EH (cell line): ENCODE measurements at regions not wholly inside any gene's neighbourhood (a gene's known extent, or its start where the extent isn't known, plus 50 kb on each side); places are given as distances from the start of the nearest gene placed in this dataset.
"Not testable (repeated sequence)": the region's sequence is repeated elsewhere in the genome, so short reads cannot be mapped to it uniquely, and the experiment has no call there.

Experiments
- DNase-seq: peaks from one replicate; pipeline ENCODE4 v3.0.0-alpha.2; 2015; ENCODE audit warnings: low read depth

- no peak for DNase-seq
Measured at GRCh38 chr11:44452827-44453572, 112.5 kb upstream of the CD82 start.

DNA sequence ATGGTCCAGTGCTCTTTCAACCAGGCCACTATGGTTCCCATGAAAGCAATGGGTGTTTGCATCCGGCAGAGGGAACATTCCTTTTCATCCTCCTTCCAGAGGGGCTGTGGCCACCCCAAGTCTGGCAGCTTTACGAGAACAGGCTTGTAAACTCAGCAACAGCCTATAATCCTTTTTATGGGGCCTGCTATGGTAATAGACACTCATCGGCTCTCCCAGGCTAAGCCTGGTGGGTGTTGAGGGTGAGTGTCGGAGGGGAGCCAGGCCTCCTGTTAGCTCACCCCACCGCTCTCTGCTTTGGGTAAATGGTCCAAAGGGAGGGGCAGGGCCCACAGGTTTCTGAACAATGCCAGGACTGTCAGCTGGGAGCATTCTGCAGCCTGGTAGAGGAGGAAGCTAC, 111.6 kb upstream of the CD82 start:
- no peak for DNase-seq

DNA sequence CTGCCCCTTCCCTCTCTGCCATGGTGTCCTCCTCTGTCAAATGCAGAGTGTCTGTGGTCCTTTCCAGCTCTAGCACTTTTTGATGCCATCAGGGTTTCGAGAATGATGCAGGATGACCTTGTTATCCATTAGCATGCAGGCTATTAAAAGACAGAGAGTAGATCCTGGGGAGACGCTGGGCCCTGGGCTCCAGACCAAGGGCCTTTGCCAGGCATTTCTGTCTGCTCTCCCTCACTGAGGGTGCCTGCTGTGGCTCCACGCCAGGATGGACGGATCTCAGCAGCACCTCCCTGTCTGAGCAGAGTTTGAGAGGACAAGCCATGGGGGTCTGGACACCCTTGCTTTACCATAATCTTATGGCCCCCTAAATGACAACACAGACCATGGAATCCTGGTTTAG, 110.8 kb upstream of the CD82 start:
- no peak for DNase-seq

DNA sequence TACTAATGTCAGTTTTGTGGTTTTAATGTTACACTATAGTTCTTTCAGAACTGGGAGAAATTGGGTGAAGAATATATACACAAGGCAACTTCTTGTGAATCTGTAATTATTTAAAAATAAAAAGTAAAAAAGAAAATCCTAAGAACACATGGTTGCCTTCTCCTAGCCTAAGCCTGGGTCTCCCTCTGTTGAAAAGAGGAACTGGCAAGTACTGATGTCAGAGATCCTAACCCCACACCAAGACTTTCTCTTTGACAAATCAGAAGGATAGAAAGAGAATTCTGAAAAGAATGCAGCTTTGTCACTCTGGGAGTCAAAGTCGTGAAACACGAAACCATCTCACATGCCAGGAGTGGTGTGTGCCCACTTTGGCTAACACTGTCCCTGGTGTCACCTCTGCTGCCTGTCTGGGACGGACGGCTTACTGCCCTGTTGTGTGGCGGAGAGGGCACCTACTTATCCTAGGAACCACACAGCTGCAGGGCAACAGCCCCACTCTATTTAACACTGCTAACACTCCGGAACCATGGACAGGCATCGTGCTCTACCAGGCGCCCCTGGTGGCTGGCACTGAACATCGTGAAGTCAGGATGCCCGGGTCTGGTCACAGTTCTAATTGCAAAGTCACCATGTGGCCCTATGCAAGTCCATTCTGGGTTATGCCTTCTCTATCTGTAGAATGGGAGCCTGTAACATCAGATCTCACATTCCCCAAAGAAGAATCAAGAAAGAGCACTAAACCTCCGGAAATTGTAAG, 108.7 kb upstream of the CD82 start:
- no peak for DNase-seq

DNA sequence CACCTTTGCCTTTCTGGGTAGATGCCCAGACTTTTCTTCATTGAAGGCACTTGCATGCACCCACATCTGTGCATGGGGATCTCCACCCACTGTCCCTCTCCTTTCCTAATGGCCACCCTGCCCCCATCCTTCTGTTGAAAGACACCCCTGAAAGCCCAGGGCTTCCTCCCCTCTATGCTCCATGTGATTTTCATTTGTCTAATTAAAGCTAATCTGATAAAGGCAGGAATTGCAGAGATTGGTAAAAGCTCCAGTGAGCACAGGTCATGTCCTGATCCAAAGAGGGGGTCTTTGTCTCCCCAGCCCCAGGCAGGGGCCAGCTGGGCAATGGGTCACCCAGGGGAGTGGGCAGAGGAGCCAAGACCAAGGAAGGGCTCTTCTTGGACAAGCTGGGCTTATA, 107.6 kb upstream of the CD82 start:
- DNase-seq: no peak

GRCh38 chr11:44463751-44464150, 101.7 kb upstream of the CD82 start:
- no peak for DNase-seq

DNA sequence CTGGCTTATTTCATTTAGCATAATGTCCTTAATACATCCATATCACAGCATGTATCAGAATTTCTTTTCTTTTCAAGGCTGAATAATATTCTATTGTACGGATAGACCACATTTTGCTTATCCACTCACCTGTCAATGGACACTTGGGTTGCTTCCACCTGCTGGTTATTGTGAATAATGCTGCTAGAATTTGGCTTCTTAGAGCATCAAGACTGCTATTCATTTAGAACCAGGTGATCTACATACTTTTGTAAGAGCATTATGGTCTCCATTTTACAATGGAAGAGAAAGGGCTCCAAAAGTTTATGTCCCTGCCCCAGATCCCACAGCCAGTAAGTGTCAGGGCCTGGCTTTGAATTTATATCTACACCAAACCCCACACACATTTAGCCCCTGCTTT, 100.7 kb upstream of the CD82 start:
- DNase-seq: no peak

GRCh38 chr11:44466531-44467205, 98.8 kb upstream of the CD82 start:
- DNase-seq: no peak

GRCh38 chr11:44467413-44467812, 98.0 kb upstream of the CD82 start:
- DNase-seq: no peak

- no peak for DNase-seq
Measured at GRCh38 chr11:44467931-44468330, 97.5 kb upstream of the CD82 start.

DNA sequence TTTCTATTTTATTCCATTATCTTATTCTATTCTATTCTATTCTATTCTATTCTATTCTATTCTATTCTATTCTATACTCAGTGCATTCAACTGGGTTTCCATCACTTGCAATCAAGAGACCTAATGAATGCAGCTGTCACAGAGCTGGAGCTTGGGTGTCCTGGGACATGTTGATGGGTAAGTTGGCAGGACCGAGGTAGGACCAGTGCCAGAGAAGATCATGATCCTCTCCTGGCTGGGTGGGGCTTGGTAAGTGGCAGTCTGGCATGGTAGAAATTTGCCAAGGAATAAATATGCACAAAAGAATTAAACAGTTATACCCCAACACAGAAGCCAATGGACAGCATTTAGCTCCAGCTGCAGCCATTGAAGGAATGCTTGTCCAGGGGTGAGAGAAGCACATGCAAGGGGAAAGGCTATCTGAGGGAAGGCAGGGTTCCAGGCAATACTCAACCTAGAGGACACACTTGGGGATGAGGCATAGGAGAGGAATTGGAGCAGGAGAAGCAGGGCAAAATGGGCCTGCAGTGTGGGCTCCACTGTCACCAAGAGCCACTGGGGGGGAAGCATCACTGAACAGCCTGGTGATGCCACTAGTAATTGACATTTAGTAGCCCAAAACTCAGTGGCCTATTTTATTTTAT, 97.0 kb upstream of the CD82 start:
- no peak for DNase-seq

GRCh38 chr11:44469412-44469811, 96.1 kb upstream of the CD82 start:
- DNase-seq: no peak

DNA sequence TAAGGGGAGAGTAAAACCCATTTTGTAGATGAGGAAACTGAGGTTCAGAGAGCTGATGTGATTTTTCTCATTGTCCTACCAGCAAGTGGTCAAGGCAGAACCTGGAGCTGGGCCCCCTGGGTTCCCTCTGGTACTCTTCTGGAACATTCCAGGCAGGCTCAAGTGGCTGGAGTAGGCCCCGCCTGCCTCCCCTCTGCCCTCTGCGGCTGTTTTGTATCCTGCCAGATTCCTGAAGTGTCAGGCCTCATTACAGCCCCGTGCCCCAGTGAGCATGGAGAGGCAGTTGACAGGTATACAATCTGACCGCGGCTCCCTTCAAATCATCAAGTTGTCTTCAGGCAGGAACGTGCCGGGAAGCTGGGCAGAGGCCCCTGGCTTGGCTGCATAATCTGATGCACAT, 94.6 kb upstream of the CD82 start:
- DNase-seq: peak; percentile 42

- no peak for DNase-seq
Measured at GRCh38 chr11:44471603-44472002, 93.9 kb upstream of the CD82 start.

- DNase-seq: no peak
Measured at GRCh38 chr11:44472916-44473315, 92.5 kb upstream of the CD82 start.

DNA sequence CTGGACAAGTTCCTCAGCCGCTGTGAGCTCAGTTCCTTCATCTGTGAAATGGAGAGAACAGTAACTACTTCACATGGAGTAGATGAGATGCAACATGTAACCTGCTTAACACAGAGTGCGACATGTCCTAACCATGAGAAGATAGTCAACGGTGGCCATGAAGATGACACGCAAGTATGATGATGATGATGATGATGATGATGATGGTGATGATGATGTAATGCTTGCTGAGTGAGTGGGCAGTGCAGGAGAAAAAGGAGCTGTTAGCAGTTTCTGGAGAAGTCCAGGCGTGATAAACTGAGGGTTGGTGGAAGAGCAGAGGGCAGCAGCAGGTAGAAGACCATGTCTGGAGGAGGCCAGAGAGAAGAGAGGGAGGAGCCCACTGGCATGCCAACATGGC, 90.8 kb upstream of the CD82 start:
- DNase-seq: no peak

DNA sequence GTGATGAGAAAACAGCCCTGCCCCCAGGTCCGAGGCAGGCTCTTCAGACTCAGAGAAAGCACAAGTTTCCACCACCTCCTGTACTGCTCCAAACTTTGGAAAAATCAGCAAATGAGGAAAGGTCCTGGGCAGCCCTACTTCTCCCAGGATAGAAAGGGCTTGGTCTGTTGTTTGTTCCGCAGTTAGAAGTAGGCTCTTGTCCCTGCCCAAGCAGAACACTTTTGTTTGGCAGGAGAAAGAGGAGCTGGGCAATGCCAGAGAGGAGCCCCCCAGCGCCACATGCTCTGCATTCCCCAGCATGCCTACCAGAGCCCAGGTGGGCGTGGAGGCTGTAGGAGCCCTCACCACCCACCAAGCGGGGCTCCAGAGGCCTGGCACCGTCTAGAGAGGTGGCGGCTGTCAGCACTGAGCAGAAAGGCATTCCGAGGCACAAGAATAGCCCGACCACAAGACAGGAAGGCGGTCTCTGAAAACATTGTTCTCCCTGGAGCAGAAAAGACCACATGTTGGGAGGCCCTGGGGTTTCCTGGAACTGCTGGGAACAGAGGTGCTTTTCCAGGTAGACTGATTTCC, 90.3 kb upstream of the CD82 start:
- DNase-seq: no peak

DNA sequence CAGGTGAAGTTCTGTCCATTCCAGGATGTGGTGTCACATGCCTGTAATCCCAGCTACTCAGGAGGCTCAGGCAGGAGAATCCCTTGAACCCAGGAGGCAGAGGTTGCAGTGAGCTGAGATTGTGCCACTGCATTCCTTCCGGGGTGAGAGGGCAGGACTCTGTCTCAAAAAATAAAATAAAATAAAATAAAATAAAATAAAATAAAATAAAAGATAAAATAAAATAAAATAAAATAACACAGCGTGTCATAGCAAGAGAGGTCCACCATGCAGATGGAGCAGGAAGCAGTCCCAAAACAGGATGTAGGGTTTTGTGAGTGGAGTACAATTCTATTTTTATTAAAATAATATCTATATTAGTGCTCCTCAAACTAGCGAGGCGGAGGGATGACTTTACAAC, 83.1 kb upstream of the CD82 start:
- not testable (repeated sequence) for DNase-seq

DNA sequence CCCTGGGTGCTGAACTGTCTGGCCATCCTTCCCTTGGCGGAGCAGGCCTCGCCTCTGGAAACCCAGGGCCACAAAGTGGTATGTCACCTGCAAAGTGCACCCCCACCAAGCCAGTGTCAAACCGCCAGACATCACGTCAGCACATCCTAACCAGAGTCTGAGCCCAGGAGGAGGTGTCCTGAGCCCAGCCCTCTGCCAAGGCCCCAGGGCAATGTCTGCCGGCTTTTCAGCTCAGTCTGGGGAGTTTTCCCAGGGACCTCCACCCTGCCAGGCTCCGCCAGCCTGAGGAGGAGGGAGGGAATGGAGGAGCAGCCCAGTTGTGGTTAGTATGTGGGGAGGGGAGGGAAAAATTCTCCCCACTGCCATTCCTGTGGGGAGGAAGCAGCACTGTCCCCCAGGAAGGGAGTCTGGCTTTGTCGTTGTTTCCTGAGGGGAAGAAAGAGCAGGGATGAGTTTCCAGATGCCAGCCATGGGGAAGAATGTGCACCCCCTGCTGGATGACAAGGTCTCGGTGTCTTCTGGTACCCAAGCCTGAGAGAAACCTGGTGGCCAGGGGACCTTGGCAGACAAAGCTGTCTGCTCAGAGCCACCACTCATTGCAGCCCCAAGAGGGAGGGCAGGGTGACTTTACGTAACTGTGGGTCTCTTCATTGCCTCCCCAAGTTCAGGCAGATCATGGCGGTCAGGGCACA, 81.4 kb upstream of the CD82 start:
- peak; percentile 54 for DNase-seq

GRCh38 chr11:44488165-44488965, 77.1 kb upstream of the CD82 start:
- no peak for DNase-seq

- no peak for DNase-seq
Measured at GRCh38 chr11:44493383-44493782, 72.1 kb upstream of the CD82 start.
